Lower leg skin (tissue), 3 donors: ENCODE measurements at regions not wholly inside any gene's neighbourhood (a gene's known extent, or its start where the extent isn't known, plus 50 kb on each side); places are given as distances from the start of the nearest gene placed in this dataset.

Source experiments
- CTCF ChIP-seq, 3 donors: fragments of 450-650 bp; IDR thresholded peaks; one replicate each; pipeline ENCODE4 v1.5.1; 2016; ENCODE audit warnings: antibody characterized with exemption in 3 of 3, mild to moderate bottlenecking in 3 of 3, moderate library complexity in 2 of 3
- POLR2A ChIP-seq, 2 donors: fragments of 450-650 bp; IDR thresholded peaks; one replicate each; pipeline ENCODE4 v1.6.1; 2016 to 2017; ENCODE audit warnings: antibody characterized with exemption in 2 of 2, mild to moderate bottlenecking in 1 of 2, moderate library complexity in 1 of 2

- TF ChIP-seq CTCF (IDR thresholded peaks at IDR 0.05) (no peak), POLR2A (IDR thresholded peaks at IDR 0.05) (no peak)
Measured at GRCh38 chr2:107380912-107381311, 445.8 kb upstream of the RGPD4 start.
